A204.1 (cell line): ENCODE measurements at regions not wholly inside any gene's neighbourhood (a gene's known extent, or its start where the extent isn't known, plus 50 kb on each side); places are given as distances from the start of the nearest gene placed in this dataset.
"Not testable (repeated sequence)": the region's sequence is repeated elsewhere in the genome, so short reads cannot be mapped to it uniquely, and the experiment has no call there.

Experiments used
- FAIRE-seq: peaks from 2 replicates; lab custom pipeline; 2012; peaks lifted over from hg19 to GRCh38; lab: Jason Lieb, UNC

DNA sequence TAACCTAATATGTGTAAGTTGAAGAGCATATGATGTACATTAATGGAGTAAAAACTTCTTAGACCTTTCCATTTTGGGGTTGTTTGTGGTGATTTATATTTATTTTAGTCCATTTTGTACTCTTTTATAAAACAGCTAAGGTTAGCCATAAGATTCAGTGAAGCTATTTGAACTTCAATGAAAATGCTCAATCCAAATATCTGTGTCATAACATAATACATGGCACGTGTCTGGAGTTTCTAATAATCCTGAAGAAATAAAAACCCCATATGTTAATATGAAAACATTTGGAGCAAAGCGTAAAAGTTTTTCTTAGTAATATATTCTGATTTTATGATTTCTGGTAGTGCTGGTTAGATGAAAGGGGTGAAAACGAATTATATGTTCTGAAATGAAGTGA, 1729.7 kb downstream of the PCDH9 start:
- no peak for FAIRE-seq

GRCh38 chr13:65499256-65499655, 1730.9 kb downstream of the PCDH9 start:
- FAIRE-seq: no peak

DNA sequence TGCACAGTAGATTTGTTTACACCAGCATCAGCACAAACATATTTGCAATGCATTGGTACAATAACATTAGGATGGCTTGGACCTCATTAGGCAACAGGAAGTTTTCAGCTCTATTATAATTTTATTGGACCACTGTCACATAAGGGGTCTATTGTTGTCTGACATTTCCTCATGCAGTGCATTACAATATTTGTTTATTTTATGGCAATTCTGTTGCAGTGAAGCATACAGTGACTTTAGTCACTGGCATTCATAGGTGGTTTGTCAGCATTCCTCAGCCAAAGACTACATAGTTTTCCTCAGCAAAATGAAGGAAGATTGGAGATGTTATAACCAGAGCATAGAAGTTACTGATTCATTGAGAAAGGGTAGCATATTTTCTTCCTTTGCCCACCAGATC, 1732.9 kb downstream of the PCDH9 start:
- FAIRE-seq: no peak

GRCh38 chr13:65490725-65491124, 1739.4 kb downstream of the PCDH9 start:
- not testable (repeated sequence) for FAIRE-seq

DNA sequence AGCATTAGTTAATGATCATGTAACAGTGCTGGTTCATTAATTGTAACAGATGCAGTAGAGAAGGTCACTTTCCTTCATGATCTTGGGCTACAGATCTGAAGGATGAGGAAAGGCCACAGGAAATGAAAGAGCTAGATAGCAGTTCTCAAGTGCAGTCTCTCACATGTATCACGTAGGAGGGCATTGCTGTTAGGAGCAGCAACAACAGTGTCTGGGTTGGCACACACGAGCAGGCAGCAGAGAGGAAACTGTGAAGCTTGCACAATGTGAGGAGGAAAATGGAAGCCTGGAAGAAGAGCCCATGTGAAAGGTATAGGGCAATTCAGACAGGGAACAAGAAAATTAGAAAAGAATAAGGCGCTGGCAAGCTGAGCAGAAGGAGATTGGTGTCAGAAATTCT, 1741.5 kb downstream of the PCDH9 start:
- no peak for FAIRE-seq

- FAIRE-seq: no peak
These were observed 1750.4 kb downstream of the PCDH9 start for GRCh38 chr13:65479692-65480091.

GRCh38 chr13:65473196-65473595, 1756.9 kb downstream of the PCDH9 start:
- no peak for FAIRE-seq

- FAIRE-seq: no peak
These were observed 1757.8 kb downstream of the PCDH9 start for GRCh38 chr13:65472336-65472735.

DNA sequence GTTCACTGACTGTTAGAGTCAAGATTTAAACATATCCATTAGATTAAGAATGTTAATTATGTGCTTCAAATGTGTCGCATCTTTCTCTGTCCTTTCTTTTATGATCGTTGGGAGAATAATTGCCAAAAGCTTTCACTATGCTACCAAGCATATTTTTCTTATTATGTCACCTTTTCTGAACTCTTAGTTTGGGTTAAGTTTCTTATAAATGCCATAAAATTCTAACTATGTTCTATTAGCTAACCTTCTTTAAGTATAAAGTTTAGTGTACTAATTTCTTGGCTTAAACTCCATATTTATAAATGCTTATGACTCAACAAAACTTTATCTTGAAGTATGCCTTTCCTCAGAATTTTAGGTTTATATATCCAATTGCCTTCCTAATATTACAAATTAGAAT, 1759.4 kb downstream of the PCDH9 start:
- FAIRE-seq: no peak

DNA sequence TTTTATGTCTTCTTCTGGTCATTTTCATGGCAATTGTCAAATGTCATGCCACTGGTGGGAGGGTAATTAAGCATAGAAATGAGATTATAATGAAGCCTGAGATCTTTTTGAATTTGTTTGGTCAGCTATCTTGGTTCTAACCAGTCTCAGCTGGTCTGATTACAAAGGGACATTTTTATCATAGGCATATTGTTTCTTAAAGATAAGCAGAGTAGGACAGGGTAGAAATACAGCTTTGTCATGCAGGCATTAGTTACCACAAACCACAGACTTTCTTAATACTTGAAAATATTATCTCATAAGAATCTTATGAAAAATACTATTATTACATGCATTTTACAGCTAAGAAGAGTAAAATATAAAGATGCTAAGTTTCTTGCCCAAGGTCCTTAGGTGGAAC, 1761.5 kb downstream of the PCDH9 start:
- FAIRE-seq: no peak

DNA sequence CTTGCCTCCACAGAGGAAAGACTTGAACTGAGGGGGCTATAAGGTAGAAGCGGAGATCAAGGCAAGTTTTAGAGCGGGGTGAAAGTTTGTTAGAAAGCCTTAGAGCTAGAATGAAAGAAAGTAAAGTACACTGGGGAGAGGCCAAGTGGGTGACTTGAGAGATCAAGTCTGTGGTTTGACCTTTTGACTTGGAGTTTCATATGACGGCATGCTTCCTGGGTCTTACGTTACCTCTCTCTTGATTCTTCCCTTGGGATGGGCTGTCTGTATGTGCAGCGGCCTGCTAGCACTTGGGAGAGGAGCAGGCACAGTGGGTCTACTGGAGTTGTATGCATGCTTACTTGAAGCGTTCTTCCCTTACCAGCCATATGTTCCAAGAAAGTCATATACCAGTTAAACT, 1768.5 kb downstream of the PCDH9 start:
- no peak for FAIRE-seq

- no peak for FAIRE-seq
These were observed 1770.0 kb downstream of the PCDH9 start for GRCh38 chr13:65460136-65460535.

- no peak for FAIRE-seq
These were observed 1773.8 kb downstream of the PCDH9 start for GRCh38 chr13:65456150-65456912.

GRCh38 chr13:65454403-65454802, 1775.7 kb downstream of the PCDH9 start:
- FAIRE-seq: no peak

- FAIRE-seq: no peak
These were observed 1776.2 kb downstream of the PCDH9 start for GRCh38 chr13:65453982-65454381.

DNA sequence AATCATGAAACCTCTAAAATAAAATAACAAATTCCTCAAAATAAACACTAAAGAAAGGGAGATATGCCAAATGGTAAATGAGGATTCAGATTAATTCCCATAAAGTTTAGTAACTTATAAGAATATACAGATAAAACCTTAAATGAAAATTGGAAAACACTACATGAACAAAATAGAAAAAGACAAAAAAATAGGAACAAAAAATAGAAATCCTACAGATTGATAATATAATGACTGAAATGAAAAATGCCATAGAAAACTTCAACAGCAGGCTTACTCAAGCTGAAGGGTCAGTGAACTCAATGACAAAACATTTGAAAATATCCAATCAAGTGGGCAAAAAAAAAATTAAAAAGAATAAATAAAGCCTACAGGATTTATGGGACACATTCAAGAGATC, 1784.8 kb downstream of the PCDH9 start:
- peak; percentile 21 for FAIRE-seq

DNA sequence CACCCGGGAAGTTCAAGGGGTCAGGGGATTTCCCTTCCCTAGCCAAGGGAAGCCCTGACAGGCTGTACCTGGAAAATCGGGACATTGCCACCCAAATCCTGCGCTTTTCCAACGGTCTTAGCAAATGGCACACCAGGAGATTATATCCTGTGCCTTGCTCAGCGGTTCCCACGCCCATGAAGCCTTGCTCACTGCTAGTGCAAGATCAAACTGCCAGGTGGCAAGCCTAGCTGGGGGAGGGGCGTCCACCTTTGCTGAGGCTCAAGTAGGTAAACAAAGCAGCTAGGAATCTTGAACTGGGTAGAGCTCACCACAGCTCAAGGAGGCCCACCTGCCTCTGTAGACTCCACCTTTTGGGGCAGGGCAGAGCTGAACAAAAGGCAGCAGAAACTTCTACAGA, 1794.5 kb downstream of the PCDH9 start:
- FAIRE-seq: no peak

GRCh38 chr13:65417953-65418352, 1812.2 kb downstream of the PCDH9 start:
- FAIRE-seq: no peak

DNA sequence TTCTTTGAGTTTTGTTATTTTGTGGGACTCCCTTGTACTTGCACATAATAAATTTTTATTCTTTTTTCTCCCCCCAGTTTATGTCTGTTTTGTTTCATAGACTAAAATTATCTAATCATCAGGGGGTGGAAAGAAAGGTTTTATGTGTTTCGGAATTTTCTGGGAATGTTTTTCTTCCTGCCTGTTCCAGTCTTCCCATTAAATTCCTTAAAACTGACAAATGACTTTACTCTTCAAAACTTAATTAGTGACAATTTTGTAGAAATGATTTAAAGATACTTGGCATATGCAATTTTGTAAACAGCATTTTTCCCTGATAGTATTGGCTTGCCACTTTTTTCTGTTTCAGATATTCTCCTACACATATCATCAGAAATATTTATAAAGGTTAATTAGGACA, 1813.4 kb downstream of the PCDH9 start:
- no peak for FAIRE-seq

- no peak for FAIRE-seq
These were observed 1815.9 kb downstream of the PCDH9 start for GRCh38 chr13:65414187-65414586.

- no peak for FAIRE-seq
These were observed 1818.6 kb downstream of the PCDH9 start for GRCh38 chr13:65411521-65411920.

GRCh38 chr13:65410791-65411190, 1819.3 kb downstream of the PCDH9 start:
- no peak for FAIRE-seq

DNA sequence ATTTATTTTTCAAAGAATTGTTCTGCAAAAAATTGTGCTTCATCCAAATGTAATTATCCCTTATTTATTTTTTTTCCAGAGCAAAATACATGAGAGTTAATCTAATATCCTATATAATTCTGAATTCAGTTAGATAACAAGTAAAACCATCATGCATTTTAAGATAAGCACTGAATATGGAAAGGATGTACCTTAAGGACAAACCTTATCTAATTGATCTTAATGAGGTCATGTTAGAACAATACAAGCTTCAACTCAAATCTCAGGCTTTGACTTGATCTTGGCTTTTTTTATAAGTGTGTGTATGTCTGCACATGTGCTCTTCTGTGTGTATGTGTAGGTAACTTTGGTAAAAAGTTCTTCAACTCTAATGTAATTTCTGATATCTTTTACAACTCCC, 1828.8 kb downstream of the PCDH9 start:
- no peak for FAIRE-seq

GRCh38 chr13:65400702-65401101, 1829.4 kb downstream of the PCDH9 start:
- FAIRE-seq: no peak
